ENCODE measurements at regions not wholly inside any gene's neighbourhood (a gene's known extent, or its start where the extent isn't known, plus 50 kb on each side); places are given as distances from the start of the nearest gene placed in this dataset.
A peak's percentile ranks its signal among the peaks of the same experiment; 100 is the strongest.

- H3K9ac ChIP-seq (ENCODE audit: control insufficient read depth, insufficient read depth, low read length), result no peak overlapping the region
- DNase-seq (ENCODE audit: low read depth, low spot score) (no peak), ATAC-seq (no peak), FAIRE-seq (no peak)
- SMC1A ChIA-PET (ENCODE audit: uncharacterized antibody, unreplicated experiment), result no interaction called here
- 0 out of 2 replicates have a peak, but pooled peaks have one; percentile 13 for TF ChIP-seq RAD21 (IDR thresholded peaks at IDR 0.05; ENCODE audit: insufficient read depth, low read depth, low read length)
- TF ChIP-seq POLR2AphosphoS5 (IDR thresholded peaks at IDR 0.05; ENCODE audit: low read length), result no peak
- H3K4me1 ChIP-seq (ENCODE audit: control insufficient read depth, insufficient read depth, low read length), result no peaks in the 10 kb centered on the region
- BruUV-seq (replicated peaks), result no TSS peak
- WGBS (ENCODE audit: insufficient coverage, insufficient replicate concordance, low lambda C conversion rate, missing lambda C conversion rate), result 34% methylated on average over 2 of the region's 2 CpGs
- H4K20me1 ChIP-seq (ENCODE audit: control insufficient read depth, insufficient read depth), result no peaks in the 10 kb centered on the region
- H3K4me3 ChIP-seq, result no peak overlapping the region
- no peak overlapping the region for H3K27ac ChIP-seq (ENCODE audit: control insufficient read depth, insufficient read depth)
- POLR2A ChIA-PET, result no interaction called here
- no peaks in the 10 kb centered on the region for H3K27me3 ChIP-seq (replicated peaks in 1 of 2; ENCODE audit: control insufficient read depth in 2 of 2, insufficient read depth in 2 of 2, low read length in 1 of 2)
- no peak overlapping the region for H3K4me2 ChIP-seq (ENCODE audit: control insufficient read depth, insufficient read depth)
- H3K9me3 ChIP-seq (replicated peaks; ENCODE audit: control insufficient read depth, insufficient read depth, low read length), result no peaks in the 10 kb centered on the region
- CTCF ChIA-PET, result no interaction called here
- H3K79me2 ChIP-seq (ENCODE audit: control insufficient read depth, insufficient read depth, low read length), result no peaks in the 10 kb centered on the region
- no peak overlapping the region for H2AFZ ChIP-seq (ENCODE audit: control insufficient read depth, low read depth, low read length)
- H3K36me3 ChIP-seq (ENCODE audit: control insufficient read depth in 2 of 2, insufficient read depth in 2 of 2, low read length in 1 of 2), result no peaks in the 10 kb centered on the region
- RAD21 ChIA-PET (ENCODE audit: unreplicated experiment), result no interaction called here
- intact Hi-C loops (cut with micrococcal nuclease; ENCODE audit: unreplicated experiment) (no loop called here), in situ Hi-C loops (cut with MboI) (no loop called here)
These were observed 293.8 kb upstream of the GRAMD2B start for GRCh38 chr5:126129431-126129830.

GRCh38 chr5:126133424-126133823 is 289.8 kb upstream of the GRAMD2B start:
- CTCF ChIA-PET, result no interaction called here
- H2AFZ ChIP-seq (ENCODE audit: control insufficient read depth, low read depth, low read length), result no peak overlapping the region
- RAD21 ChIA-PET (ENCODE audit: unreplicated experiment), result no interaction called here
- WGBS (ENCODE audit: insufficient coverage, insufficient replicate concordance, low lambda C conversion rate, missing lambda C conversion rate), result 0% methylated on average over 1 of the region's 1 CpG
- no peaks in the 10 kb centered on the region for H3K9me3 ChIP-seq (replicated peaks; ENCODE audit: control insufficient read depth, insufficient read depth, low read length)
- no peak for TF ChIP-seq IKZF1 (conservative IDR thresholded peaks at IDR 0.05)
- TF ChIP-seq RAD51 (IDR thresholded peaks at IDR 0.05), result no peak
- TF ChIP-seq E2F4 (IDR thresholded peaks at IDR 0.05; ENCODE audit: low read depth, low read length), result no peak
- TF ChIP-seq PKNOX1 (IDR thresholded peaks at IDR 0.05), result no peak
- no peak for TF ChIP-seq CHD2 (IDR thresholded peaks at IDR 0.05; ENCODE audit: borderline replicate concordance, low read depth, low read length)
- no peak for TF ChIP-seq USF2 (IDR thresholded peaks at IDR 0.05; ENCODE audit: borderline replicate concordance, low read depth, low read length)
- TF ChIP-seq TCF3 (IDR thresholded peaks at IDR 0.05; ENCODE audit: borderline replicate concordance, insufficient read depth, low read depth, low read length), result no peak
- TF ChIP-seq ZZZ3 (IDR thresholded peaks at IDR 0.05; ENCODE audit: control insufficient read depth, insufficient read length, low read depth), result no peak
- no peak for TF ChIP-seq NFYA (IDR thresholded peaks at IDR 0.05; ENCODE audit: borderline replicate concordance, low read depth, low read length)
- H3K79me2 ChIP-seq (ENCODE audit: control insufficient read depth, insufficient read depth, low read length), result no peaks in the 10 kb centered on the region
- BruUV-seq (replicated peaks), result no TSS peak
- H3K27ac ChIP-seq (ENCODE audit: control insufficient read depth, insufficient read depth), result no peak overlapping the region
- no peak overlapping the region for H3K9ac ChIP-seq (ENCODE audit: control insufficient read depth, insufficient read depth, low read length)
- SMC1A ChIA-PET (ENCODE audit: uncharacterized antibody, unreplicated experiment), result interaction anchor here (1.4 kb wide), 1 partner anchor 13 kb away, joined by 3 read pairs; no protein-coding TSS in a partner anchor
- POLR2A ChIA-PET, result no interaction called here
- no peak for DNase-seq (ENCODE audit: low read depth, low spot score)
- no peaks in the 10 kb centered on the region for H4K20me1 ChIP-seq (ENCODE audit: control insufficient read depth, insufficient read depth)
- intact Hi-C loops (cut with micrococcal nuclease; ENCODE audit: unreplicated experiment) (no loop called here), in situ Hi-C loops (cut with MboI) (no loop called here)
- H3K4me1 ChIP-seq (ENCODE audit: control insufficient read depth, insufficient read depth, low read length), result no peaks in the 10 kb centered on the region
- ATAC-seq, result no peak
- no peaks in the 10 kb centered on the region for H3K27me3 ChIP-seq (replicated peaks in 1 of 2; ENCODE audit: control insufficient read depth in 2 of 2, insufficient read depth in 2 of 2, low read length in 1 of 2)
- H3K4me3 ChIP-seq, result no peak overlapping the region
- no peak for FAIRE-seq
- no peaks in the 10 kb centered on the region for H3K36me3 ChIP-seq (ENCODE audit: control insufficient read depth in 2 of 2, insufficient read depth in 2 of 2, low read length in 1 of 2)
- H3K4me2 ChIP-seq (ENCODE audit: control insufficient read depth, insufficient read depth), result no peak overlapping the region

All from GM12878 (cell line).